Small intestine (tissue), 7 donors: ENCODE measurements at regions not wholly inside any gene's neighbourhood (a gene's known extent, or its start where the extent isn't known, plus 50 kb on each side); places are given as distances from the start of the nearest gene placed in this dataset.

ENCODE experiments used
- DNase-seq, 2 donors: peaks; one replicate each; pipeline versions ENCODE4 v3.0.0 to v3.0.0-alpha.2; 2013
- FAIRE-seq: peaks from 2 replicates; lab custom pipeline; 2012; peaks lifted over from hg19 to GRCh38; lab: Jason Lieb, UNC
- H3K27ac ChIP-seq, 3 donors: one replicate each; pipeline ENCODE4 v1.5.1; 2013; ENCODE audit warnings: low read length in 2 of 3, mild to moderate bottlenecking in 2 of 3, control low read depth in 1 of 3, inconsistent platforms in 1 of 3, low read depth in 1 of 3, moderate library complexity in 1 of 3
- H3K27me3 ChIP-seq, 3 donors: one replicate each; pipeline ENCODE4 v1.6.1; 2013; ENCODE audit warnings: low read length in 3 of 3, inconsistent platforms in 1 of 3; ENCODE audit not compliant: control insufficient read depth in 3 of 3, insufficient read depth in 3 of 3
- H3K36me3 ChIP-seq, 3 donors: one replicate each; pipeline ENCODE4 v1.6.1; 2013; ENCODE audit warnings: low read length in 3 of 3, inconsistent platforms in 1 of 3, low read depth in 1 of 3, mild to moderate bottlenecking in 1 of 3, moderate library complexity in 1 of 3; ENCODE audit not compliant: control insufficient read depth in 3 of 3, insufficient read depth in 2 of 3
- H3K4me1 ChIP-seq, 3 donors: one replicate each; pipeline ENCODE4 v1.6.1; 2013; ENCODE audit warnings: low read length in 2 of 3, inconsistent platforms in 1 of 3, low read depth in 1 of 3, mild to moderate bottlenecking in 1 of 3, moderate library complexity in 1 of 3; ENCODE audit not compliant: control insufficient read depth in 3 of 3, insufficient read depth in 2 of 3
- H3K4me3 ChIP-seq, 3 donors: one replicate each; pipeline ENCODE4 v1.5.1; 2013; ENCODE audit warnings: low read length in 3 of 3, control low read depth in 1 of 3, inconsistent platforms in 1 of 3, low read depth in 1 of 3, mild to moderate bottlenecking in 1 of 3, moderate library complexity in 1 of 3
- H3K9me3 ChIP-seq, 2 donors: one replicate each; pipeline ENCODE4 v1.6.1; 2013; ENCODE audit warnings: low read depth in 1 of 2, low read length in 1 of 2; ENCODE audit not compliant: control insufficient read depth in 2 of 2, insufficient read depth in 1 of 2
- WGBS, 3 donors: extraction: QIAGEN DNeasy Blood & Tissue Kit; methylation state at CpG; one replicate each; pipeline ENCODE4 v1.1.7; 2013; 5-methylcytosine and 5-hydroxymethylcytosine counted together
- donor health status: healthy with polysubstance abuse.
- donor health status: control.
- donor health status: control.
- donor health status: Bipolar disorder and iron deficiency.
- donor health status: healthy.

- FAIRE-seq: no peak
Observed at GRCh38 chr1:43063394-43064219, 104.9 kb upstream of the SLC2A1 start.

GRCh38 chr1:43062527-43063095 lies 103.9 kb upstream of the SLC2A1 start:
- peaks cover 0 to 4% (median 0%) of the 10 kb centered on the region in 3 donors for H3K27me3 ChIP-seq
- H3K4me1 ChIP-seq: peaks cover 0 to 12% (median 0%) of the 10 kb centered on the region in 3 donors
- FAIRE-seq (no peak), DNase-seq (no peak)
- 89 to 93% (median 92%) methylated on average over 12 of the region's 12 CpGs for WGBS, 3 donors
- H3K4me3 ChIP-seq: no peak overlapping the region
- no peak overlapping the region for H3K27ac ChIP-seq
- H3K36me3 ChIP-seq: no peaks in the 10 kb centered on the region
- no peaks in the 10 kb centered on the region for H3K9me3 ChIP-seq

More at GRCh38 chr1:43063394-43064219, 104.9 kb upstream of the SLC2A1 start:
- no peaks in the 10 kb centered on the region for H3K9me3 ChIP-seq
- no peak for DNase-seq
- peaks cover 0 to 9% (median 0%) of the 10 kb centered on the region in 3 donors for H3K4me1 ChIP-seq
- H3K36me3 ChIP-seq: no peaks in the 10 kb centered on the region
- no peak overlapping the region for H3K4me3 ChIP-seq
- WGBS, 3 donors: 87 to 95% (median 88%) methylated on average over 10 of the region's 10 CpGs
- peaks cover 0 to 4% (median 0%) of the 10 kb centered on the region in 3 donors for H3K27me3 ChIP-seq
- no peak overlapping the region for H3K27ac ChIP-seq

- Histone ChIP-seq H3K4me1 (peaks cover 0 to 12% (median 0%) of the 10 kb centered on the region in 3 donors), H3K4me3 (no peak overlapping the region), H3K36me3 (no peaks in the 10 kb centered on the region), H3K9me3 (no peaks in the 10 kb centered on the region), H3K27me3 (peaks cover 0 to 4% (median 0%) of the 10 kb centered on the region in 3 donors), H3K27ac (no peak overlapping the region)
- 81 to 96% (median 89%) methylated on average over 3 of the region's 3 CpGs for WGBS, 3 donors
- FAIRE-seq: no peak
- no peak for DNase-seq
Observed at GRCh38 chr1:43061757-43062156, 103.1 kb upstream of the SLC2A1 start.

- no peaks in the 10 kb centered on the region for H3K36me3 ChIP-seq
- FAIRE-seq: no peak
- no peak for DNase-seq
- no peaks in the 10 kb centered on the region for H3K9me3 ChIP-seq
- WGBS, 3 donors: 57 to 79% (median 62%) methylated on average over 9 of the region's 9 CpGs
- H3K27me3 ChIP-seq: no peaks in the 10 kb centered on the region
- no peak overlapping the region for H3K4me3 ChIP-seq
- H3K4me1 ChIP-seq: peaks cover 0 to 14% (median 0%) of the 10 kb centered on the region in 3 donors
- H3K27ac ChIP-seq: no peak overlapping the region
Observed at GRCh38 chr1:43059640-43060574, 101.2 kb upstream of the SLC2A1 start.

GRCh38 chr1:43058545-43059360 lies 100.1 kb upstream of the SLC2A1 start:
- 21 to 38% (median 29%) methylated on average over 11 to 12 of the region's 12 CpGs for WGBS, 3 donors
- FAIRE-seq (no peak), DNase-seq (peak in 1 of 2 donors; percentile 80)
- no peaks in the 10 kb centered on the region for H3K36me3 ChIP-seq
- no peaks in the 10 kb centered on the region for H3K9me3 ChIP-seq
- H3K4me3 ChIP-seq: no peak overlapping the region
- no peaks in the 10 kb centered on the region for H3K27me3 ChIP-seq
- peaks cover 0 to 14% (median 0%) of the 10 kb centered on the region in 3 donors for H3K4me1 ChIP-seq
- peak overlapping the region in 1 of 3 donors; percentile 8 for H3K27ac ChIP-seq

- WGBS, 3 donors: 86 to 92% (median 88%) methylated on average over 11 of the region's 11 CpGs
- Histone ChIP-seq H3K36me3 (no peaks in the 10 kb centered on the region), H3K9me3 (no peaks in the 10 kb centered on the region), H3K27ac (no peak overlapping the region), H3K4me3 (no peak overlapping the region), H3K4me1 (peaks cover 0 to 19% (median 0%) of the 10 kb centered on the region in 3 donors), H3K27me3 (no peaks in the 10 kb centered on the region)
- no peak for FAIRE-seq
- DNase-seq: no peak
Observed at GRCh38 chr1:43058056-43058455, 99.4 kb upstream of the SLC2A1 start.

- H3K27ac ChIP-seq: peak overlapping the region in 1 of 3 donors; percentile 42
- no peak overlapping the region for H3K4me3 ChIP-seq
- no peak for FAIRE-seq
- no peaks in the 10 kb centered on the region for H3K27me3 ChIP-seq
- H3K36me3 ChIP-seq: no peaks in the 10 kb centered on the region
- DNase-seq: no peak
- 86 to 91% (median 90%) methylated on average over 7 of the region's 7 CpGs for WGBS, 3 donors
- H3K9me3 ChIP-seq: no peaks in the 10 kb centered on the region
- peaks cover 0 to 24% (median 0%) of the 10 kb centered on the region in 3 donors for H3K4me1 ChIP-seq
Observed at GRCh38 chr1:43057567-43057966, 98.9 kb upstream of the SLC2A1 start.
